PC-3 (cell line): ENCODE measurements at regions not wholly inside any gene's neighbourhood (a gene's known extent, or its start where the extent isn't known, plus 50 kb on each side); places are given as distances from the start of the nearest gene placed in this dataset.

ENCODE experiments used
- ATAC-seq: fragments of 200-7000 bp; cut with Tn5 transposase; 2 replicates; pipeline ENCODE4 v1.9.1; 2020; ENCODE audit warnings: mild to moderate bottlenecking, moderate library complexity
- BruUV-seq: library from RNA; stranded (reverse); fragments of 400-500 nt; replicated peaks from 2 replicates; lab custom pipeline; 2021; lab: Mats Ljungman, UMichigan
- CTCF ChIA-PET: fragments of 300-600 bp; sonication (Branson Sonifier 250); formaldehyde crosslinking; loops from one replicate; lab custom pipeline; 2022; ENCODE audit warnings: antibody characterized with exemption; lab: Charles Lee
- POLR2A ChIA-PET: fragments of 300-600 bp; sonication (Branson Sonifier 250); formaldehyde crosslinking; loops from one replicate; lab custom pipeline; 2022; ENCODE audit warnings: antibody characterized with exemption; ENCODE audit not compliant: unreplicated experiment; lab: Charles Lee
- DNase-seq: peaks from one replicate; pipeline ENCODE4 v3.0.0-alpha.2; 2015
- H2AFZ ChIP-seq: fragments of 300-600 bp; sonication (generic); 2 replicates; pipeline ENCODE4 v1.6.0; 2016; ENCODE audit warnings: antibody characterized with exemption, low read length
- H3F3A ChIP-seq: fragments of 300-600 bp; sonication (generic); one replicate; pipeline ENCODE4 v1.6.0; 2017; ENCODE audit warnings: antibody characterized with exemption, low read length, control low read depth, mild to moderate bottlenecking; ENCODE audit not compliant: unreplicated experiment
- H3K27ac ChIP-seq: fragments of 300-600 bp; sonication (generic); 2 replicates; pipeline ENCODE4 v1.5.1; 2016; ENCODE audit warnings: mild to moderate bottlenecking, low read length
- H3K27me3 ChIP-seq: fragments of 300-600 bp; sonication (generic); 2 replicates; pipeline ENCODE4 v1.6.1; 2016; ENCODE audit warnings: low read length, mixed read lengths
- H3K36me3 ChIP-seq: fragments of 300-600 bp; sonication (generic); 2 replicates; pipeline ENCODE4 v1.6.1; 2016; ENCODE audit warnings: low read depth, mixed run types, low read length, mixed read lengths
- H3K4me1 ChIP-seq: fragments of 300-600 bp; sonication (generic); 2 replicates; pipeline ENCODE4 v1.5.1; 2016; ENCODE audit warnings: low read length; ENCODE audit not compliant: insufficient read depth
- H3K4me2 ChIP-seq: fragments of 300-600 bp; sonication (generic); 2 replicates; pipeline ENCODE4 v1.6.0; 2016; ENCODE audit warnings: low read length
- H3K4me3 ChIP-seq: fragments of 300-600 bp; sonication (generic); 2 replicates; pipeline ENCODE4 v1.5.1; 2016; ENCODE audit warnings: mild to moderate bottlenecking, low read length, mixed read lengths
- H3K79me2 ChIP-seq: fragments of 300-600 bp; sonication (generic); 2 replicates; pipeline ENCODE4 v1.6.1; 2017; ENCODE audit warnings: low read length, mixed read lengths
- H3K9ac ChIP-seq: fragments of 300-600 bp; sonication (generic); 2 replicates; pipeline ENCODE4 v1.6.0; 2016; ENCODE audit warnings: mild to moderate bottlenecking, low read length
- H3K9me2 ChIP-seq: fragments of 300-600 bp; sonication (generic); replicated peaks from 2 replicates; pipeline ENCODE4 v1.6.1; 2016; ENCODE audit warnings: mixed run types, low read length, mixed read lengths
- H3K9me3 ChIP-seq: fragments of 300-600 bp; sonication (generic); 2 replicates; pipeline ENCODE4 v1.6.1; 2016; ENCODE audit warnings: low read length, mixed read lengths
- H4K20me1 ChIP-seq: fragments of 300-600 bp; sonication (generic); 2 replicates; pipeline ENCODE4 v1.6.1; 2016; ENCODE audit warnings: low read length, mixed read lengths
- EZH2 ChIP-seq: fragments of 300-600 bp; sonication (generic); IDR thresholded peaks from one replicate; pipeline ENCODE4 v1.6.1; 2017; ENCODE audit warnings: antibody characterized with exemption, mild to moderate bottlenecking, low read length; ENCODE audit not compliant: unreplicated experiment
- EZH2phosphoT487 ChIP-seq: fragments of 300-600 bp; sonication (generic); IDR thresholded peaks from 2 replicates; pipeline ENCODE4 v1.6.1; 2018; ENCODE audit warnings: mild to moderate bottlenecking, antibody characterized with exemption, low read length, borderline replicate concordance
- intact Hi-C: fragments of 100-400 bp; cut with micrococcal nuclease; formaldehyde crosslinking; loops from 2 replicates; pipeline ENCODE4 v1.9.0; 2023
- TF ChIP-seq, protein P1 (sequence below): fragments of 300-600 bp; sonication (generic); conservative IDR thresholded peaks from 2 replicates; pipeline ENCODE4 v1.5.1; 2017; ENCODE audit warnings: antibody characterized with exemption, low read depth, mild to moderate bottlenecking, low read length

DNA sequence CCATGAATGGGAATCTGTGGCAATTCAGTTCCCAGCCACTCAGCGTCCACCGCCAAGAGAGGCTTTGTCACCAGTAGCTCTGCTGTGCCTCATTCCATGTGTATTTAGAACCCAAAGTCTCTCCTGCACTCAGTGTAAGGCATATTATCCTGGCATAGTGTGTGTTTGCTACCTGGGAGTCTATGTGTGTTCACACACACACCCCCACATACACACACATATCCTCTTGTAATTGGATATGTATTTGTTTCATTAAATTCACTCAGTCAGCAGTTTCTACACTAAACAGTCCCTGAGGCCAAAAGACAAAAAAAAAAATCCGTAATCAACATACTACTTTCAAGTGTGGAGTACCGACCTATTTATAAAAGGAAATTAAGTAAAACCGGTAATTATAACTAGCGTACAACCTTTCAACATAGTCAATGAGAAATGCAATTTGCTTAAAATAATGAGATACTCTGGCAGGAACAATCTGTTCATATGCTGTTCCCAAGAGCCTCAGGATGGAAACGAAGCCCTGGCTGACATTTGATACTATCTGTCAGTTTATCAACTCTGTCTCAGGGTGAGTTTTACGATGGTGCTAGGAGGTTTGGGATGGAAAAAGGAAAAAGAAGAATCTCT is 425.8 kb upstream of the CELF2 start:
- Histone ChIP-seq H4K20me1 (no peaks in the 10 kb centered on the region), H3K4me3 (no peak overlapping the region), H3K27me3 (no peaks in the 10 kb centered on the region), H3K27ac (no peak overlapping the region), H3K36me3 (no peaks in the 10 kb centered on the region), H3K4me2 (no peak overlapping the region), H3K9me3 (no peaks in the 10 kb centered on the region), H3K79me2 (no peaks in the 10 kb centered on the region), H3K9ac (no peak overlapping the region), H2AFZ (no peak overlapping the region), H3K4me1 (no peaks in the 10 kb centered on the region), H3F3A (no peaks in the 10 kb centered on the region), H3K9me2 (no peaks in the 10 kb centered on the region)
- ChIA-PET CTCF (no interaction called here), POLR2A (no interaction called here)
- no peak for ATAC-seq
- no peak for DNase-seq
- intact Hi-C loops = no loop called here
- TF ChIP-seq EZH2 (no peak), EZH2phosphoT487 (no peak)
- TF ChIP-seq, protein P1, sequence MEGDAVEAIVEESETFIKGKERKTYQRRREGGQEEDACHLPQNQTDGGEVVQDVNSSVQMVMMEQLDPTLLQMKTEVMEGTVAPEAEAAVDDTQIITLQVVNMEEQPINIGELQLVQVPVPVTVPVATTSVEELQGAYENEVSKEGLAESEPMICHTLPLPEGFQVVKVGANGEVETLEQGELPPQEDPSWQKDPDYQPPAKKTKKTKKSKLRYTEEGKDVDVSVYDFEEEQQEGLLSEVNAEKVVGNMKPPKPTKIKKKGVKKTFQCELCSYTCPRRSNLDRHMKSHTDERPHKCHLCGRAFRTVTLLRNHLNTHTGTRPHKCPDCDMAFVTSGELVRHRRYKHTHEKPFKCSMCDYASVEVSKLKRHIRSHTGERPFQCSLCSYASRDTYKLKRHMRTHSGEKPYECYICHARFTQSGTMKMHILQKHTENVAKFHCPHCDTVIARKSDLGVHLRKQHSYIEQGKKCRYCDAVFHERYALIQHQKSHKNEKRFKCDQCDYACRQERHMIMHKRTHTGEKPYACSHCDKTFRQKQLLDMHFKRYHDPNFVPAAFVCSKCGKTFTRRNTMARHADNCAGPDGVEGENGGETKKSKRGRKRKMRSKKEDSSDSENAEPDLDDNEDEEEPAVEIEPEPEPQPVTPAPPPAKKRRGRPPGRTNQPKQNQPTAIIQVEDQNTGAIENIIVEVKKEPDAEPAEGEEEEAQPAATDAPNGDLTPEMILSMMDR = no peak
- BruUV-seq = no TSS peak

DNA sequence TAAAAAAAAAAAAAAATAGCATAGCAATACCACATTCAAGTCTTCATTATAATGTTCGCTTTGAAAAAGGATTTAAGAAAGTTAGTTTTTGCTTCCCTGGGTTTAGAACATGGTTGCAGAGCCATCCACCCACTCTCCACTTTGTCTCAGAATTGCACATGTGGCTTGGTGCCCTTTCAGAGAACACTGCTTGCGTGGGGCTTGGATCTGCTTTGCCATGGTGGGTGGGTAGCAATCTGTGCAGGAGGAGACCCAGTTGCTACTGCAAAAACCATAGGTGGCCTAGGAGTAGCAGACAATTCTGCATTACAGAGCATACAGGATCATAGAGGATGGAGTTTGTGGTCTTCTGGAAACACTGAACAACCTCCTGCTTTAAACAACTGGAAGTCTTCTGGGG is 421.4 kb upstream of the CELF2 start:
- ChIA-PET CTCF (no interaction called here), POLR2A (no interaction called here)
- no peak for DNase-seq
- BruUV-seq = no TSS peak
- Histone ChIP-seq H3K79me2 (no peaks in the 10 kb centered on the region), H3K9me3 (no peaks in the 10 kb centered on the region), H3K27me3 (no peaks in the 10 kb centered on the region), H3F3A (no peaks in the 10 kb centered on the region), H3K27ac (no peak overlapping the region), H3K9ac (no peak overlapping the region), H4K20me1 (no peaks in the 10 kb centered on the region), H3K4me2 (no peak overlapping the region), H3K4me3 (no peak overlapping the region), H3K36me3 (no peaks in the 10 kb centered on the region), H2AFZ (no peak overlapping the region), H3K9me2 (no peaks in the 10 kb centered on the region), H3K4me1 (no peaks in the 10 kb centered on the region)
- TF ChIP-seq EZH2 = no peak
- intact Hi-C loops = no loop called here
- ATAC-seq = no peak

DNA sequence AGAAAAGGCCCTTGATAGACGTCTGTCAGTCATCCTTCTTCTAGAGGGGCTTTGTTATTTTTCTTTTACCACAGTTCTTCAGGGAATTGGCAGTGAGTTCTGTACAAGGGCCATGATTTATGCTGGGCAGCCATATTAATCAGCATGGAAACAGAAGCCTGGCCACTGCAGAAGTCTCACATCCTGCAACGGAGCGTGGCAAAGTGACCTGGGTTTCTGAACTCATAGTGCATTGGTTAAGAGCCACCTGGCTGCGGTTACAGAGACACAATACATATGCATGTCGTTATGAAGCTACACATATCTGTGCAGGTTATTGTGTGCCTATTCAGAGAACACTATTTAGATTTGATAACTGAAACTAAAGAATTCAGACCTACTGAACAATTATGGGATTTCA is 419.4 kb upstream of the CELF2 start:
- no peak overlapping the region for H3K9ac ChIP-seq
- intact Hi-C loops = no loop called here
- H3K79me2 ChIP-seq = no peaks in the 10 kb centered on the region
- no peaks in the 10 kb centered on the region for H3K9me3 ChIP-seq
- H3K36me3 ChIP-seq = no peaks in the 10 kb centered on the region
- no peaks in the 10 kb centered on the region for H3K27me3 ChIP-seq
- DNase-seq (no peak), ATAC-seq (no peak)
- H3K9me2 ChIP-seq = no peaks in the 10 kb centered on the region
- CTCF ChIA-PET = no interaction called here
- no peaks in the 10 kb centered on the region for H3F3A ChIP-seq
- BruUV-seq = no TSS peak
- H3K4me3 ChIP-seq = no peak overlapping the region
- H3K27ac ChIP-seq = no peak overlapping the region
- H4K20me1 ChIP-seq = no peaks in the 10 kb centered on the region
- H3K4me2 ChIP-seq = no peak overlapping the region
- no peak for TF ChIP-seq EZH2phosphoT487
- TF ChIP-seq EZH2 = no peak
- TF ChIP-seq, protein P1 = no peak
- POLR2A ChIA-PET = no interaction called here
- H3K4me1 ChIP-seq = no peaks in the 10 kb centered on the region
- no peak overlapping the region for H2AFZ ChIP-seq
